HG03460 (cell line): ENCODE measurements at regions not wholly inside any gene's neighbourhood (a gene's known extent, or its start where the extent isn't known, plus 50 kb on each side); places are given as distances from the start of the nearest gene placed in this dataset.

Experiments used
- ATAC-seq: cut with Tn5 transposase; IDR thresholded peaks from one replicate; pipeline ENCODE4 v1.9.1; 2021; ENCODE audit not compliant: unreplicated experiment

DNA sequence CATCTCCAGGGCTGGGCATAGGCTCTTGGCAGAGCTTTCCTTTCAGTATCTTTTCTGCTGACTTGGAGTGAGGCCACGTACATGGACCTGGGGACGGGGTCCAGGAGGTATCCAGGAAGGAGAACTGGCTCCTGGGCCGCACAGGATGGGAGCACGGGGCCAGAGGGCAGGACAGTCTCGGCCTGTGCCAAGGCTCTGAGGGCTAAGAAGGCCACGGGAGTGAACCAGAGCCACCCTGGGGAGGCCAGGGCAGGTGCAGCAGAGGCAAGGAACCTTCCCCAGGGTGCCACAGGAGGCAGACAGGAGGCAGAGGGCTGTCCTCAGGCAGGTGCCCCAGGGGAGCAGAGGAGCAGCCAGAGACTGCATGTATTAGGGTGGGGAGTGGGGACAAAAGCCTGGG, 50.3 kb downstream of the PLXNA1 start:
- no peak for ATAC-seq

DNA sequence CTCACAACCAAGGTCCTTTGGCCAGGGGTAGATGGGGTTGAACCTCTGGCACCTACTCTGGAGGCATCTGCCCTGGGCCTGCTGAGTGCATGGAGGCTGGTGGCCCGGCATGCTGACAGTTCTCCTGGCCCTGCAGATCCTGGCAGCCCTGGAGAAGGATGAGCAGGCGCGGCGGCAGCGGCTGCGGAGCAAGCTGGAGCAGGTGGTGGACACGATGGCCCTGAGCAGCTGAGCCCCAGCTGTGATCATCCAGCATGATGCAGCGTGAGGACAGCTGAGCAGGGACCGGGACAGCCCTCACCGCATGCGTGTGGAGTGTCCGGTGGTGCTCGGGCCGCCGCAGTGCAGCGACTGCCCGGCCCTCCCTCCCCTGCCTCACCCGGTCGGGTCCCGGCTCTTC, 50.9 kb downstream of the PLXNA1 start:
- ATAC-seq: no peak

DNA sequence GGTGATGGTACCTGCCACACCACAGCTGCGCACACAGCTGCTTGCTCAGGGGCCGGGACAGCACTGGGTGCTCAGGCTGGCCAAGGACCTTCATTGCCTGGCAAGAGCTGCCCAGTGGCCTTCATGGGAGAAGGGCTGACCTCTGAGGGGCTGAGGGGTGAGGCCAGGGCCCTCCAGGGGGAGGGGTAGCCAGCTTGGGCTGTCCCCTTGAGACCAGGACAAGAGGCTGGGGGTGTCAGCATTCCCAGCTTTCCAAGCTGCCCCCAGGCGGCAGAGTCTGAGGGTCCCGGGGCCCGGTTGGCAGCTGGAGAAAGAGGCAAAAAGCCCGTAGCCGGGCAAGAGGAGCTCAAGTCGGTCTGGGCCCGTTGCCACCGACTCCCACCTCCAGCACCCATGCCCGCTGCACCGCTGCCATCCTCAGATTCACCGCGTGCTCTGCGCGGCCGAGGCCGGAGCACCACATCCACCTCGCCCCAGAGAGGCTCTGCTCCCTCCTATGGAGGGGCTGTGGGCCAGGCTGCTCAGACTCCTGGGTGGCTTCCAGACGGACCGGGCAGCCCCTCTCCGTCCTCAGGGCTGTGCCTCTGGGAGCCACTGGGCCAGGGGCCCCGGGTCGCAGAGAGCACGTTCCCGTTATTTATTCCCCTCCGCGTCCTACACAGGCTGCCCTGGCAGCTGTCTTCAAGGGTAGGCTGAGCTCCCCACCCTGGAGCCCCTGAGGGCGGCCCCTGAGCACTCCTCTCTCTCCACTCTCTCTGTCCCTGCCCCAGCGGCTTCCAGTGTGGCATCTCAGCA, 51.5 kb downstream of the PLXNA1 start:
- no peak for ATAC-seq

DNA sequence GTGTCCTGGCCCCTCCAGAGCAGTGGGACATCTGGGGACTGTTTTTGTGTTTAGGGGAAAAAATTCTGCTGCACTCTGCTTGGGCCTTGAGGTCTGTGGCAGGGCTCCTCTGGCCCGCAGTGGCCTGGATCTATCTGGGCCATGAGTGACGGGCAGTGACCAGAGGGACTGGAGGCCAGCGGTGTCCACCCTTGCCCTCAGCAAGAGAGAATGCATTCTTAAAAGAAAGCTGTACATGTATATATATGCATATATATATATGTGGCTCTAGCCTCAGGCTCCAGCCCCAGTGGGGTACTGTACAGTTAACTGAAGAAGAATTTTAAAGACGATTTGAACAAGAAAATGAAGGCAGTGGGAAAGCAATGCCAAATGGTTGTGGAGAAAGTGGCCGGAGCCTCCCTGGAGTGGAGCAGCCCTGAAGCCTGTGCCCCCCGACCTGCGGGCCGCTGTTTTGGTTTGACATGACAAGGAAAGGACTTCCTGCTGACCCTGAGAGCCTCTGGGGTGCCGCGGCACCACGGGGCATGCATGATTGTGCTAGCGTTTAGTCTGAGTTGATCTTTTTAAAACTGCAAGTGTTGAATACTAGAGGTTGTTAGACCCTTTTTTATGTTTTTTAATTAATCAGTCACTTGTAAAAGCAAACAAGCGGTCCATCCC, 52.2 kb downstream of the PLXNA1 start:
- no peak for ATAC-seq

DNA sequence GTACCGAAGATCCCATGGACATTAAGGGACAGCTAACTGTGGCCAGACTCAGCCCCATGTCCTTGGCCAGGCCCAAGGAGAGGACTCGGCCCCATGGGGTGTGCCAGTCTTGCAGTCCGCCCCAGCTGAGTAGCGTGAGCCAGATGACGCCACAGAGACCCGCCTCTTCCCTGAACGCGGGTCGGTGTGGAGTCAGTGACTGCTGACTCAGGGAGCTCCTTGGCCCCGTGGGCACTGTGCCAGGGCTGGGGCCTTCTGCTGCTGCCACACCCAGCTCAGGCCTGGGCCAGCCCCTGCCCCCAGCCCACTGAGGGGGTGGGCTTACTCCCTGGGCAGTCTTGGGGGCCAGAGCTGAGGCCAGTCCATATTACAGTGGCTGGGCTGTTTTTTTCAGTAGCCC, 52.8 kb downstream of the PLXNA1 start:
- no peak for ATAC-seq

DNA sequence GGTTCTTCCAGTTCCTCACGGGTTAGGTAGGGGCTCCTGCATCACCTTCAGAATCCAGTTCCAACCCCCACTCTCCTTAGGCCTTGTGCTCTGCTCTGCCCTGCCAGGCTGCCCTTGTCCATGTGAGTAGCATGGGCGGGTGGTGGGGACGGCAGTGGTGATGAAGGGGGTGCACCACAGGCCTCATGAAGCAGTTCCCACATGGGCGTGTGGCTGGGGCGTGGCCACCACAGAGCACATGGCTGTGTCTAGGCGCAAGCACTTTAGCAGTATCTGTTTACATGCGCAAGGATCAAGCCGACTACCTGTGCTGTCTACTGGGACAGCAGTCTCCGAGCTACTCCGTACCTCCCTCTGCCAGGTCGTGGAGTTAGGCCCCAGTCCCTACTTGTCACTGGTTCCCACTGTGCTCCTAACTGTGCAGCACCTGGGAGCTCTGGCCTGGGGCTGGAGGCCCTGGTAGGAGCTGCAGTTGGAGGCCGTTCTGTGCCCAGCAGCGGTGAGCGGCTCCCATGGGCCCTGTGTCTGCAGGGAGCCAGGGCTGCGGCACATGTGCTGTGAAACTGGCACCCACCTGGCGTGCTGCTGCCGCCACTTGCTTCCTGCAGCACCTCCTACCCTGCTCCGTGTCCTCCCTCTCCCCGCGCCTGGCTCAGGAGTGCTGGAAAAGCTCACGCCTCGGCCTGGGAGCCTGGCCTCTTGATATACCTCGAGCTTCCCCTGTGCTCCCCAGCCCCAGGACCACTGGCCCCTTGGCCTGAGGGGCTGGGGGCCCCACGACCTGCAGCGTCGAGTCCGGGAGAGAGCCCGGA, 53.5 kb downstream of the PLXNA1 start:
- ATAC-seq: no peak

DNA sequence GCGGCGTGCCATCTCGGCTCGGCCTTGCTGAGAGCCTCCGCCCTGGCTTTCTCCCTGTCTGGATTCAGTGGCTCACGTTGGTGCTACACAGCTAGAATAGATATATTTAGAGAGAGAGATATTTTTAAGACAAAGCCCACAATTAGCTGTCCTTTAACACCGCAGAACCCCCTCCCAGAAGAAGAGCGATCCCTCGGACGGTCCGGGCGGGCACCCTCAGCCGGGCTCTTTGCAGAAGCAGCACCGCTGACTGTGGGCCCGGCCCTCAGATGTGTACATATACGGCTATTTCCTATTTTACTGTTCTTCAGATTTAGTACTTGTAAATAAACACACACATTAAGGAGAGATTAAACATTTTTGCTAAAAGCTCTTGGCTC, 54.1 kb downstream of the PLXNA1 start:
- ATAC-seq: no peak

DNA sequence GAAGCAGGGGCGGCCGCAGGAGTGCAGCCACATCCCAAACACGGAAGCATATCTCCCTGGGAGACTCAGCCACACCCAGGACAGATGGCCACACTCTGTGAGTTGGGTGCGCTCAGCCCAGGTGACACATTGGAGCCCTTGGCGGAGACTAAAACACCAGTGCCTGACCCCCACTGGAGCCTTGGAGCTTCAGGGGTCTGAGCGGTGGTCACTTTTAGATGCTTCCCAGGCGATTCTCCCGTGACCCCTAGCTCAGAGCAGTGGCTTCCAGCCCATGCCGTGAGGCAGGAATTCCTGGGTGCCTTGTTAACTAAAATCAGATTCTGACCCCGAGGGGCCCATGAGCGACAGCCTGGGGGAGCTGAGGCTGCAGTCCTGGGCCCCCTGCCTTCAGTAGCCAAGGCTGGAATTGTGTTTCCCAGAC, 54.5 kb downstream of the PLXNA1 start:
- ATAC-seq: no peak

DNA sequence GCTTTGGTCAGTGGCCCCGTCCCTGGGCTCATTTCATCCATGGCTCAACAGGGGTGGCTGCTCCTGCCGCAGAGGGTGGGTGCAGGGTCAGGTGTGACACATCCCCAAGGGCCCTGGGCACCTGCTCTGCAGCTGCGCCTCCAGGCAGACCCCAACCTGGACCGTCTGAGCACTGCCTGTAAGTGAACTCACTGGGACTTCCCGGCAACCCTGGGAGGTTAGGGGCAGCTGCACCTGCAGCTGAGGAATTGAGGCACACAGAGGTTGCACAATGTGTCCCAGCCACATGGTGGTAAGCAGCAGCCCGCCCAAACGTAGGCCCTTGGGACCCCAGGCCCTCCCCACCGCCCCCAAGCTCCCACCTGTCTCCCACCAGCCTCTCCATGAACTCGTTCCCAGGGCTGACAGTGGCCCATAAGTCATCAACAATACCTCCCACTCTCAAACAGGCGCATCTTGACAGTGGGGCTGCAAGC, 55.1 kb downstream of the PLXNA1 start:
- no peak for ATAC-seq

DNA sequence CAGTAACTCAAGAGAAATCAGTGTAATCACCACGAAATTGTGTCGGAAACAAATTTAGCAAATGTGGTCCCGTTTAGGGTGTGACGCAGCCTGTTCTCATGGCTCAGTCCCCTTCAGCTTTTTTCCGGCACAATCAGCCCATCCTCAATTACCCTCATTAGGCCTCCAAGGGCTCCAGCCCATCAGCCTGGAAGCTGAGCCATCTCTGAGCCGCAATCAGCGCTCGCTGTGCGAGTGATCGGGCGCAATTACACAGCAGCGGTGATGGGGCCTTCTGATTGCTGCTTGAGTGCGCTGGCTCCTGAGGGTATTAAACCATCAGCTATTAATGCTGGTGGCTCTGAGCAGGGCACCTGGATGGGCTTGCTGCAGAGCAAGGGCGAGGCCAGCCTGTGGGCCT, 55.6 kb downstream of the PLXNA1 start:
- no peak for ATAC-seq

DNA sequence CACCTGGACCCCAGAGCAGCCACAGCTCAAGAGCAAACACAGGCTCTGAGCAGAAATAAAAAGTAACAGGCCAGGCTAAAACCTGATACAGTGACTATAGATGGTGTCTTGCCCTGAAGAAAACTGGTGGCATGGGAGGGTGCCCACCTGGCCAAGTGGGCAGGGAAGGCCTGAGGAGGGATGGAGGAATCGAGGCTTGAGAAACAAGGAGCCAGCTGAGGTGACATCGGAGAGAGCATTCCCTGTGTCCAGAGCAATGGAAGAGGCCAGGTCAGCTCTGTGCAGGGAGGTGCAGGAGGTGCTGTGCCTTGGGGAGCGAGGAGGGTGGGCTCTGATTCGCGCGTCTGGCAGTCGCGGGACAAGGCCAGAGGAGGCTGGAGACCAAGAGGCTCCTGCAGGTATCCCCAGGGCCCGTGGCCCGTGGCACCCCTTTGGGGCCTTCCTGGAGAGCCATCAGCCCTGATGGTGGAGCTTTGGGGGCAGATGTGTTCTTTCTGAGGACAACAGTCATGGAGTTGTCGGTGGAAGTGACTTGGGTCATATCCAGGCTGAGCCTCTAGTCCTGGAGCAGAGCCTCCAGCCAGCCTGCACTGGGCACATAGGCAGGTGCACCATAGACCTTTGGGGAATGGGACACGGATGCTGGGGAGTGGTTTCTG, 56.1 kb downstream of the PLXNA1 start:
- ATAC-seq: no peak

DNA sequence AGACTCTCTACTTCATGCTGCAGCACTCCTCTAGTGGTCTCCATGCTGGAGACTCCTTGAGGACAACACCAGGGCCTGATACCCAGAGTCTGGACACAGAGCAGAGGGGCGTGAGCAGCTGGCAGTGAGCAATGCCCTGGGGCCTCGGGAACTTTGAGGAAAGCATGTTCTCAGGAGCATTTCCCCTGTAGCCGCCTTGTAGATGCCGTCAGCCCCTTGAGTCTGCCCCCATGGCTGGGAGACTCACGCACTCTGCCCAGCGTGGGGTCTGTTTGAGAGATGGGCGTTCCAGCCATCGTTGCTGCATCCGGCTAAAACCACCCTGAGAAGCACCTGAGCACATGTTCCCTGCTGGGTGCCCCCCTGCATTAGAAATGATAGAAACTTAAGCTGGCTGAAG, 56.8 kb downstream of the PLXNA1 start:
- ATAC-seq: no peak

DNA sequence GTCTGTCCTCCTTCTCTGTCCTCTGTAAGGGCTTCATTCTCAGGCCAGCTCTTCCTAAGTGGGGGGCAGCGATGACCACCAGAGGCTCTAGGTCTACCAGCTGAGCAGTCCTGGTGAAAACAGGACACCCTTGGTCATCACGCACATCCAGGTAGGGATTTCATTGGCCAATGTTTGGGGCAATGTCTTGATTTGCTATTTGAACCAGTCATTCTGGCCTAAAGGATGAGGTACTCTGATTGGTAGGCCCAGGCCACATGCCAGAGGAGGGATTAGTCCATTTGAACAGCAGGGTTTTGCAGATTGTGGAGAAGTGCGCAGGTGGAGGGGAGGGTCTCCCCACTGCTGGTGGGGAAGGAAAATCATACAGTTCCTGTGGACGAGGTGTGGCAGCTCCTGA, 57.3 kb downstream of the PLXNA1 start:
- no peak for ATAC-seq

DNA sequence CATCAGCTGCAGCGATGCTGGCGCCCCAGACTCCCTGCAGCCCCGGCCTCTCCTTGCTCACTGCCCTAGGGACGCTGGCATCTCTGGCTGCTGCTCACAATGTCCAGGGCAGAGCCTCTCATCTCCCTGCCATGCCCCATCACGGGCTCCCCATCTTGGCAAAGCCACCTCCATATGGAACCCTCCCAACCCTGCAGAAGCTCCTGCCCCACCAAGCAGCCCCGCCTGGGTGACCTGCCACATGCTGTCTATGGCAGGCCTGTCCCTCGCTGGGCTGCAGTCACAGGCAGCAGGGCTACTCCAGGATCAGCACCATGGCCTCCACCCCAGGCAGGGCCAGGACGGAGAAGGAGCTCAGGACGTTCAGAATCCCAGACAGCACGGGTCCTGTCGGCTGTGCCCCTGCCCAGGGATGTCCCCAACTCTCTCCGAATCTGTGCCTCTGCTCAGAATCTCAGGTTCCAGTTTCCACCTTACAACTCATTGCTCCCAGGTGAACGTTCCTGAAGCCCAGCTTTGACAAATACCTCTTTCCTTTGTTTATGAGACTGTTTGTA, 58.4 kb downstream of the PLXNA1 start:
- no peak for ATAC-seq

DNA sequence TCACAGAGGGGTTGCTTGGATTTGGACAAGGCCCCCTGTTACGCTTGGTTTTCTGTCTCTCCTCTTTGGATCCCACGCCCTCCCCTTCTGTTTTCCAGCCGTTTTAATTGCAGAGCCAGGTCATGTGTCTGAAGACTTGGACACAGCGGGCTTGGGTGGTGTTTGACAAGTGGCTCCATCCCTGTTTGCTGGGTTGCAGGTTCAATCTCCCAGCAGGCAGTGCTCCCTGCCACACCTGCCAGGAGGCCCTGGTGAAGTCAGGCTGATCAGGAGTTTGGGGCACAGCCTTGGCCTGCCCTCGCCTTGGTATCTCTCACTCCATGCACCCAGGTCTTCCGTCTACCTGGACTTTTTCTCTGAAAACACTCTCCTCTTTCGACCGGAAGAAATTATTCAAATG, 59.0 kb downstream of the PLXNA1 start:
- no peak for ATAC-seq

DNA sequence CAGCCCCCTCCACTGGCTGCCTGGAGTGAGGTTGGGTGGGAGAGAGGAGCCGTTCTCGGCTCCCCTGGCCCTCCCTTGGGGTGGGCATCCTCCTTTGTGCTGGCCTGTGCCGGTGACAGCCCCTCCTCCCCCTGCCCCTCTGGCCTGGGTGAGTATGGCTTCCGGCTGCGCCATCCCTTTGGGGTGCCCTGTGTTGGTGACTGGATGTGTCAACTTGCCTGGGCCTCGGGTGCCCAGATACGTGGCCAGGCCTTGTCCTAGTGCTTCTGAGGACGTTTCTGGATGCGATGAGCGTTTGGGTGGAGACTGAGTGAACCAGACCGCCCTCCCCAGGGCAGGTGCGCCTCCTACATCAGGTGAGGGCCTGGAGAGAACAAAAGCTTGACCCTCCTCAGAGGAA, 59.7 kb downstream of the PLXNA1 start:
- no peak for ATAC-seq

DNA sequence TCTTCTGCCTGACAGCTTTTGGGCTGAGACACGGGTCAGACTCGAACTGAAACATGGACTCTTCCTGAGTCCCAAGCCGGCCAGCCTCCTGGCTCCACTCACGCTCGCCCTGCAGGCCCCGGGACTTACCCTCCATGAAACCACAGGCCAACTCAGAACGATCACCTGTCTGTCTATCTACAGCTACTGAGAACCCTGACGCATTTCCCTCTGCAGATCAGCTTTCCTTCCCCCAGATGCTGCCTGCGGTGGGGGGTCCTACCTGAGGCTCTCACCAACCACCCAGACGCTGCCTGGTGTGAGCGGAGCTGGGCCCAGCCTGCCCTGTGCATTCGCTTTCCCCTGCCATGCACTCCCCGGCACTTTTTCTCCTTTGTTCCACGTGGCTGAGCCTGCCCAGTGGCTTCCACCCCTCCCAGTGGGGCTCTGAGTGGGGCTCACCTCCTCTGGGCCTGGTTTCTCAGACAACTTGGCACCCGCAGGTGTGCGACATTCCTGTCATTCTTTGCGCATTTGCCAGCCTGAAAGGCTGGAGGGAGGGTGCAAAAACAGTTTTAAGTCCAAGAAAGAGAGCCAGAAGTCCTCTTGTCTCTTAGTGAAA, 60.2 kb downstream of the PLXNA1 start:
- no peak for ATAC-seq

DNA sequence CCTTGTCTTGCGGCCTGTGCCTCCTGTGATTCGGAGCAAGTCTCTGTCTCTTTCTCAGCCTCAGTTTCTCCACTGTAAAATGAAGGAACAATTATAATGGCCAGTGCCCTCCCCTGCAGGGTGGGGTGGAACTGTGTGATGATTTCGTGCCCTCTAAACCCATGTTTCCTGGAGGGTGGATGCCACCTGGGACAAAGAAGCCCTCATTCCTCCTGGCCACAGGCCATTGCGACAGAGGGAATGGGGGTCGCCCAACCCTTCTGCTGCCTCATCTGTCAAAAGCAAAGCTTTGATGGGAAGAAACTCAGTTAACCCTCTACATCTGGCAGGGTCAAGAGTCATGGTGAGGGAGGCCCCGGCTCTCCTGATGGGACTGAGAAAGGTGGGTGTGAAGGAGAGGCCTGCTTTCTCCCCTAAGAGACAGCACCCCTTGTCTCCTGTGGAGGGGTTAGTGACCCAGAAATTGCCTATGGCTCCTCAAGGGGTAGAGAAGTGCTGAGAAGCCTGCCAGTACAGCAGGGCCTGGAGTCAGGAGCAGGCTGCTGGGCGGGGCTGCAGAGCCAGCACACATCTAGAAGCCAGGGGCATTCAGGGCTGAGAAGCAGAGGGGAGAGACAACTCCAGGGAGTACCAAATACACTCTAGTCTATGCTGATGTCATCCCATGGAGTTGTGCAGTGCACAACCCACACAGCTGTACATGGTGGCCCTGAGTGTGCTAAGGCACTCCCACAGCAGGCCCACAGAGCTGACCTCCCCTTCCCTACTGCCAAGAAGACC, 61.0 kb downstream of the PLXNA1 start:
- ATAC-seq: no peak

DNA sequence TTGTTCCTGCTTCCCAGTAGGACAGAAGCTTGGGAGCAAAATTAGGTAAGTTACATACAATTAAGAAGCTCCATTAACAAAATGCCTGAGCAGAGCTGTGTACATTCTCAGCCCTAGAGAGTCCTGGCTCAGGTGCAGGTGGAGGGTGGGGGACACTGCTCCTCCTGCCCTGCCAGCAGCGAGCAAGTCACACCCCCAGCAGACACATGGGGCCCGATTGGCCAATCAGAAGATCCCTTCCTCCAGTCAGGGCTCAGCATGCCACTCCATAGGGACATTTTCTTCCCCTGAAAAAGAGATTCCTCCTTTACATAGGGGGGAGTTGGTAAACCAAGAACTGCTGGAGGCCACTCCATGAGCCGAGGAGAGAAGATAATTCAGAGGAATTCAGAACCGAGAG, 62.1 kb downstream of the PLXNA1 start:
- no peak for ATAC-seq
